ENCODE measurements at regions not wholly inside any gene's neighbourhood (a gene's known extent, or its start where the extent isn't known, plus 50 kb on each side); places are given as distances from the start of the nearest gene placed in this dataset.

DNA sequence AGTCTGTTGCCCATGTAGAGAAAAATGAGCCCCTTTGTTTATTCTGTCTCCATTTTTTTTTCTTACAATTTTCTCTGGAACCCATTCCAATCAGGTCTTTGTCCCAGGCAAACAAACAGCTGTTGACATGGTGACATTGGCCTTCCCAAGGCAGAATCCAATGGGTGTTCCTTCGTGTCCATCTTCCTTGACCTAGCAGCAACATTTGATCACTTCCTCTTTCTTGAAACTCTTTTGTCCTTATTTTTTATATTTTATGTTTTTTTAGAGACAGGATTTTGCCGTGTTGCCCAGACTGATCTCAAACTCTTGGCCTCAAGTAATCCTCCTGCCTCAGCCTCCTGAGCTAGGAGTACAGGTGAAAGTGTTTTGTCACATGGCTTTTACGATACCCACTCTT lies 65.4 kb upstream of the CACNA1E start:
- TF ChIP-seq, protein P1, sequence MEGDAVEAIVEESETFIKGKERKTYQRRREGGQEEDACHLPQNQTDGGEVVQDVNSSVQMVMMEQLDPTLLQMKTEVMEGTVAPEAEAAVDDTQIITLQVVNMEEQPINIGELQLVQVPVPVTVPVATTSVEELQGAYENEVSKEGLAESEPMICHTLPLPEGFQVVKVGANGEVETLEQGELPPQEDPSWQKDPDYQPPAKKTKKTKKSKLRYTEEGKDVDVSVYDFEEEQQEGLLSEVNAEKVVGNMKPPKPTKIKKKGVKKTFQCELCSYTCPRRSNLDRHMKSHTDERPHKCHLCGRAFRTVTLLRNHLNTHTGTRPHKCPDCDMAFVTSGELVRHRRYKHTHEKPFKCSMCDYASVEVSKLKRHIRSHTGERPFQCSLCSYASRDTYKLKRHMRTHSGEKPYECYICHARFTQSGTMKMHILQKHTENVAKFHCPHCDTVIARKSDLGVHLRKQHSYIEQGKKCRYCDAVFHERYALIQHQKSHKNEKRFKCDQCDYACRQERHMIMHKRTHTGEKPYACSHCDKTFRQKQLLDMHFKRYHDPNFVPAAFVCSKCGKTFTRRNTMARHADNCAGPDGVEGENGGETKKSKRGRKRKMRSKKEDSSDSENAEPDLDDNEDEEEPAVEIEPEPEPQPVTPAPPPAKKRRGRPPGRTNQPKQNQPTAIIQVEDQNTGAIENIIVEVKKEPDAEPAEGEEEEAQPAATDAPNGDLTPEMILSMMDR (IDR thresholded peaks at IDR 0.05): no peak
- DNase-seq (no peak), ATAC-seq (no peak)
- intact Hi-C loops (cut with DNase I): no loop called here
- H3K27ac ChIP-seq: no peak overlapping the region
- no peak overlapping the region for H3K4me3 ChIP-seq
- H3K36me3 ChIP-seq: no peaks in the 10 kb centered on the region
- no peaks in the 10 kb centered on the region for H3K4me1 ChIP-seq
- no peaks in the 10 kb centered on the region for H3K9me3 ChIP-seq
- no peaks in the 10 kb centered on the region for H3K27me3 ChIP-seq

DNA sequence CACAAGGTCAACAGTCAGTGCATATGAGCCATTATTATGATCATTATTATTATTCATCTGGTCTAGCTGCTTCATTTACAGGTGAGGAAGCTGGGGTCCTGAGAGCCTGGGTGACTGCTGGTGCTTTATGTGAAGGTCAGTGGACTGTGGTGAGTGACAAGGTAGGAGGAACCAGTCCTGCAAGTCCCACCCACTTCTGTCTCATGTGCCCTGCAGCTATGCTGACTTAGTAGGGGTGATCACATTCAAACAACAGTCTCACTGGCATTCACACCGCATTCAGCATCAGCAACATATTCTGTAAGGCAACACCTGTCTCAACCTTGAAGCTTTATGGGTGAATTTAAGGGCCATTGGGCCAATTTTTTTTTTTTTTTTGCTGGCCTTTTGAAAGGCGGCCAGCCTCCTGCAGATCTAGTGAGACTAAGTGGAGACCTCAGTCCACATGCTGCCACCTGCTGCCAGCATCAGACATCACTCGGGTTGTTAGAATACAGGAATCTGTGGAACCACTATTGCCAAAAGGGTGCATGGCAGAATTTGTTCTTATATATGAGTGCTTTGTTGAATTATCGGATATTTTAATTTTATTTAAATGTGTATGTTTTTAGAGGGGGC lies 59.9 kb upstream of the CACNA1E start:
- H3K4me1 ChIP-seq: no peaks in the 10 kb centered on the region
- H3K4me3 ChIP-seq: no peak overlapping the region
- ATAC-seq (peak; percentile 69), DNase-seq (peak in 1 of 4 donors; percentile 19)
- H3K27me3 ChIP-seq: peaks cover 6 to 32% of the 10 kb centered on the region in 2 donors
- intact Hi-C loops (cut with DNase I): loop anchor here in 1 of 2 donors (2.0 kb wide), 1 partner anchor 235 kb away; no protein-coding TSS in a partner anchor
- H3K27ac ChIP-seq: no peak overlapping the region
- H3K36me3 ChIP-seq: no peaks in the 10 kb centered on the region
- TF ChIP-seq, protein P1 (IDR thresholded peaks at IDR 0.05): peak; percentile 13 to 23
- H3K9me3 ChIP-seq: no peaks in the 10 kb centered on the region

DNA sequence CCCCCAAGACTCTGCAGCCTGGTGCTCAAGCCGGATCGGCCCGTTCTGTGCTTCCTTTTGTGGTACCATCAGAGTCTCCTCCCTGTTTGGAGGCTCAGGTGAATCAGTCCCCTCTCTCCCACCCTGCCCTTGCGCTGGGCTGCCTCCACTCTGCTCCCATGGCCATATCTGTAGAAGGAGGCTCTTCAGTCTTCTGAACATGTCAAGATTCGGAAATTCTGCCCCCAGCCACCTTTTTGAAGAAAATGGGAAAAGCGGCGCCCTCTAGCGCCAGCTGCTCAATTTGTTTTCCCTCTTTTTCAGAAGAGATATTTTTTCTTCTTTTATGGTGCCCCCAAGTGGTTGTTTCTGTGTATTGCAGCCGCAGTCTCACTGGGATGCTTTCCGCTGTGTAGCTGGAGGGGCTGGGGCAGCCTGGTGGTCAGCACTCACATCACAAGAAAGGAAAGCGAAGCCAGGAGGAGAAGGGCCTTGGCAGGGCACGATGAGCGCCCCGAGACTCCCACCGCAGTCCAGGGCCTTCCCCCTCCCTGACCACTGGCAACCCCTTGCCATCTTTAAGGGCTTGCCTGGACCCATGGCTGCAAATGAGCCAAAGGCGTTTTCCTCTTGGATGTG lies 58.4 kb upstream of the CACNA1E start:
- ATAC-seq (peak; percentile 91), DNase-seq (peak; percentile 50 to 75 (median 58))
- intact Hi-C loops (cut with DNase I): no loop called here
- H3K9me3 ChIP-seq: no peaks in the 10 kb centered on the region
- H3K36me3 ChIP-seq: no peaks in the 10 kb centered on the region
- H3K4me1 ChIP-seq: no peaks in the 10 kb centered on the region
- H3K27me3 ChIP-seq: peaks cover 6 to 32% of the 10 kb centered on the region in 2 donors
- TF ChIP-seq, protein P1 (IDR thresholded peaks at IDR 0.05): peak; percentile 94 to 98
- H3K27ac ChIP-seq: no peak overlapping the region
- no peak overlapping the region for H3K4me3 ChIP-seq

DNA sequence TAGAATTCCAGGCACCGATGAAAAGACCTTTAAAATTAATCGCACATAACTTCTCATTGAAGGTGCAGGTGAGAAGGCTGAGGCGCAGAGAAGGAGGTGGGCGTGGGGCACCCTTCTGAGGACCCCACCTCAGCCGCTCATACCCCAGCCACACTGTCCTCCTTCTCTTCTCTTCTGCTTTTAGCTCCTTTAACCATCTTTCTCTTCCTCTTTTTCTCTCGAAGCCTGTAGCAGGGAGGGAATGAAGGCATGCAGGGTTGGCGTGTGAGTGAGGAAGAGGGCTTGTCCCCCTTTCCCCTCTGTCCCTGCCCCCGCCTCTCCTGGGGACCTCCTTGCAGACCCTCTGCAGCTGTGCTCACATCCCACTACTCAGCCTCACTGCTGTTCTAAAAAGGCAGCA lies 57.8 kb upstream of the CACNA1E start:
- Histone ChIP-seq H3K27me3 (peaks cover 6 to 32% of the 10 kb centered on the region in 2 donors), H3K9me3 (no peaks in the 10 kb centered on the region), H3K4me1 (no peaks in the 10 kb centered on the region), H3K36me3 (no peaks in the 10 kb centered on the region), H3K27ac (no peak overlapping the region), H3K4me3 (no peak overlapping the region)
- intact Hi-C loops (cut with DNase I): no loop called here
- DNase-seq (no peak), ATAC-seq (no peak)
- TF ChIP-seq, protein P1 (IDR thresholded peaks at IDR 0.05): no peak

DNA sequence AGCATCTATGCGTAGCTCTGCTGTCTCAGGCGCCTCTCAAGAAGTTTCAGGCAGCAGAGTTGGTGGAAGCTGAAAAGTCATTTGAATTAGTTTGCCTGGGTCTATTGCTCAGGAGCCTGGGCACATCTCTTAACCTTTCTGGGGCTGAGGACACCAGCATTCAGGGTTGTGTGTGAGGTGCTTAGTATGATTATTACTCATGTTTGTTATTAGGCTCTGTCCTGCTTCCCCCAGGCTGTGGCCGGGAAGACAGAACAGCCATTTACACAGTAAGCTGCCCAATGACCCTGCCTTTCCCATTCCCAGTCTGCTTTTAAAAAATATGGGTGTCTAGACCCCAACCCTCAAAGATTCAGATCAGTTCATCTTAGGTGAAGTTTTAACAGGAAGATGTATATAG lies 53.9 kb upstream of the CACNA1E start:
- intact Hi-C loops (cut with DNase I): no loop called here
- TF ChIP-seq, protein P1 (IDR thresholded peaks at IDR 0.05): no peak
- no peak for ATAC-seq
- Histone ChIP-seq H3K27me3 (peaks cover 4 to 24% of the 10 kb centered on the region in 2 donors), H3K9me3 (no peaks in the 10 kb centered on the region), H3K36me3 (no peaks in the 10 kb centered on the region), H3K27ac (no peak overlapping the region), H3K4me3 (no peak overlapping the region), H3K4me1 (no peaks in the 10 kb centered on the region)
- no peak for DNase-seq
